Mucosa of descending colon (tissue), 3 donors: ENCODE measurements at regions not wholly inside any gene's neighbourhood (a gene's known extent, or its start where the extent isn't known, plus 50 kb on each side); places are given as distances from the start of the nearest gene placed in this dataset.

Experiments
- ATAC-seq: fragments of 200-7000 bp; cut with Tn5 transposase; one replicate; pipeline ENCODE4 v1.9.1; 2020; ENCODE audit warnings: mild to moderate bottlenecking, moderate library complexity
- DNase-seq, 3 donors: peaks; one replicate each; pipeline ENCODE4 v3.0.0-alpha.2; 2020
- H3K36me3 ChIP-seq: fragments of 200-600 bp; one replicate; pipeline ENCODE4 v1.8.0; 2021; ENCODE audit warnings: low read depth, mild to moderate bottlenecking
- H3K4me1 ChIP-seq: fragments of 200-600 bp; one replicate; pipeline ENCODE4 v1.8.0; 2021; ENCODE audit warnings: low read depth, mild to moderate bottlenecking
- H3K4me3 ChIP-seq: fragments of 200-600 bp; one replicate; pipeline ENCODE4 v1.8.0; 2021; ENCODE audit warnings: mild to moderate bottlenecking
- H3K9me3 ChIP-seq: fragments of 200-600 bp; one replicate; pipeline ENCODE4 v1.8.0; 2021; ENCODE audit warnings: mild to moderate bottlenecking
- intact Hi-C, 2 donors: fragments of 100-400 bp; cut with DNase I in 1 of 2; cut with micrococcal nuclease in 1 of 2; formaldehyde crosslinking; loops; one replicate each; pipeline versions ENCODE4 v1.11.0 to v1.11.1; 2022; cut with DNase I, micrococcal nuclease
- TF ChIP-seq, protein P1 (sequence below): fragments of 200-600 bp; IDR thresholded peaks from one replicate; pipeline ENCODE4 v1.8.0; 2022; ENCODE audit warnings: antibody characterized with exemption, mild to moderate bottlenecking
- donor health status: DM: no; HTN: no; CAD: no; lungs with moderate emphysema.
- donor health status: DM: no; HTN: no; CAD: no.
- donor health status: DM: no; HTN: yes; CAD: no.

GRCh38 chr2:33672896-33673295 lies 73.8 kb upstream of the FAM98A start:
- no peak for ATAC-seq
- Histone ChIP-seq H3K4me1 (no peaks in the 10 kb centered on the region), H3K36me3 (no peaks in the 10 kb centered on the region), H3K9me3 (no peaks in the 10 kb centered on the region), H3K4me3 (no peak overlapping the region)
- intact Hi-C loops: no loop called here
- DNase-seq: no peak
- TF ChIP-seq, protein P1, sequence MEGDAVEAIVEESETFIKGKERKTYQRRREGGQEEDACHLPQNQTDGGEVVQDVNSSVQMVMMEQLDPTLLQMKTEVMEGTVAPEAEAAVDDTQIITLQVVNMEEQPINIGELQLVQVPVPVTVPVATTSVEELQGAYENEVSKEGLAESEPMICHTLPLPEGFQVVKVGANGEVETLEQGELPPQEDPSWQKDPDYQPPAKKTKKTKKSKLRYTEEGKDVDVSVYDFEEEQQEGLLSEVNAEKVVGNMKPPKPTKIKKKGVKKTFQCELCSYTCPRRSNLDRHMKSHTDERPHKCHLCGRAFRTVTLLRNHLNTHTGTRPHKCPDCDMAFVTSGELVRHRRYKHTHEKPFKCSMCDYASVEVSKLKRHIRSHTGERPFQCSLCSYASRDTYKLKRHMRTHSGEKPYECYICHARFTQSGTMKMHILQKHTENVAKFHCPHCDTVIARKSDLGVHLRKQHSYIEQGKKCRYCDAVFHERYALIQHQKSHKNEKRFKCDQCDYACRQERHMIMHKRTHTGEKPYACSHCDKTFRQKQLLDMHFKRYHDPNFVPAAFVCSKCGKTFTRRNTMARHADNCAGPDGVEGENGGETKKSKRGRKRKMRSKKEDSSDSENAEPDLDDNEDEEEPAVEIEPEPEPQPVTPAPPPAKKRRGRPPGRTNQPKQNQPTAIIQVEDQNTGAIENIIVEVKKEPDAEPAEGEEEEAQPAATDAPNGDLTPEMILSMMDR: no peak

GRCh38 chr2:33672389-33672788 lies 73.3 kb upstream of the FAM98A start:
- Histone ChIP-seq H3K4me1 (no peaks in the 10 kb centered on the region), H3K9me3 (no peaks in the 10 kb centered on the region), H3K36me3 (no peaks in the 10 kb centered on the region), H3K4me3 (no peak overlapping the region)
- ATAC-seq: no peak
- no peak for DNase-seq
- intact Hi-C loops: no loop called here
- TF ChIP-seq, protein P1: no peak

DNA sequence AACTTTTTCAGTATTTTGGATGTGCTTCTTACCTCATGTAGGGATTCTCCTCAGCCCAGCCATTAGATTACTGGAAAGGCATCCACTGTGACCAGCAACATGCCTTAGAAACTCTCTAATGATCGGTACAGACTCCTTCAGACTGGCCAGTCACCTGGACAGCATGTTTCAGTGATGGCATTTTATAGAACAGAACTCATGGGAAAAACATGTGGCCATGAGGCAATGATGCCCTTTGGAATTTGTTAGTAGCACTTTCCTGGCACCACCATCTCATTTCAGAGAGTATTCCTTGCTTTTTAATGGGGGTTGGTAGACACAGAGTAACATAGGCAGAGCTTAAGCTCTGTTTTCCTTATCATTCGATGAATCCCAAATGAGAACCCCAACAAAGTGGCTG lies 72.1 kb upstream of the FAM98A start:
- intact Hi-C loops: no loop called here
- Histone ChIP-seq H3K4me1 (no peaks in the 10 kb centered on the region), H3K4me3 (no peak overlapping the region), H3K36me3 (no peaks in the 10 kb centered on the region), H3K9me3 (no peaks in the 10 kb centered on the region)
- no peak for DNase-seq
- TF ChIP-seq, protein P1: no peak
- ATAC-seq: no peak

DNA sequence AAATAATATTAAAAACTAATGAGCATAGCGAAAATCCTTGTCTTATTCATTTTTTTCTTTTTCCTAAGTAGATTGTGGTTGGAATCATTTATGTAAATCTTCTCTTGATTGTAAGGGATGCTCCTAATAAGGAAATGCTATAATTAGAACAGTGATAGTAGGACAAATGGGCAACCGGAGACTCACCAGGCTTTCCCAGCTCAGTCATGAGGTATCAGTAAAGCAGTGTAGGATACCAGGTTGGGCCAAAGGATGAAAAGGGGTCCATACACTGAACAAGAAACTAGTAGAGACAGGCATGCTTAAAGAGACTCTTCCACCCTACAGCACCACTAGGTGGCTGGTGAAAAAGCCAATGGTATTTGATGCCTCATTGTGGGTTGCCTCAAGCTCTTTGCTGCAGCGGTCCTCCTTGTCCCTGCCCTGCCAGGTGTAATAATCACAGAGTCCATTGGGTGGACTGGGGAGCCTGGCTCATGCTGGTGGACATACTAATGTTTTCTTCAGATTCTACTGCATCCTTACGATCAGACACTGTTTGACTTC lies 71.4 kb upstream of the FAM98A start:
- no peak for ATAC-seq
- TF ChIP-seq, protein P1: no peak
- Histone ChIP-seq H3K4me3 (no peak overlapping the region), H3K4me1 (no peaks in the 10 kb centered on the region), H3K36me3 (no peaks in the 10 kb centered on the region), H3K9me3 (peaks cover 2% of the 10 kb centered on the region)
- intact Hi-C loops: no loop called here
- no peak for DNase-seq

- TF ChIP-seq, protein P1: no peak
- ATAC-seq (no peak), DNase-seq (no peak)
- Histone ChIP-seq H3K4me3 (no peak overlapping the region), H3K36me3 (no peaks in the 10 kb centered on the region), H3K9me3 (peaks cover 17% of the 10 kb centered on the region), H3K4me1 (no peaks in the 10 kb centered on the region)
- intact Hi-C loops: no loop called here
Observed at GRCh38 chr2:33666879-33667278, 67.8 kb upstream of the FAM98A start.

- Histone ChIP-seq H3K4me3 (no peak overlapping the region), H3K9me3 (peaks cover 17% of the 10 kb centered on the region), H3K4me1 (no peaks in the 10 kb centered on the region), H3K36me3 (no peaks in the 10 kb centered on the region)
- TF ChIP-seq, protein P1: no peak
- intact Hi-C loops: no loop called here
- ATAC-seq (no peak), DNase-seq (no peak)
Observed at GRCh38 chr2:33665039-33665438, 65.9 kb upstream of the FAM98A start.
